ENCODE measurements at regions not wholly inside any gene's neighbourhood (a gene's known extent, or its start where the extent isn't known, plus 50 kb on each side); places are given as distances from the start of the nearest gene placed in this dataset.

GRCh38 chr10:131402771-131403650, 91.5 kb upstream of the TCERG1L start:
- Histone ChIP-seq H3K36me3 (no peaks in the 10 kb centered on the region), H3K9me3 (peaks cover 0 to 5% (median 0%) of the 10 kb centered on the region in 4 donors), H3K27me3 (no peaks in the 10 kb centered on the region), H3K4me3 (no peak overlapping the region), H3K4me1 (no peaks in the 10 kb centered on the region), H3K27ac (no peak overlapping the region)
- no peak for DNase-seq (ENCODE audit: low spot score in 2 of 2)
- no peak for TF ChIP-seq POLR2A (IDR thresholded peaks at IDR 0.05)
- no peak for TF ChIP-seq CTCF (IDR thresholded peaks at IDR 0.05)
- TF ChIP-seq EP300 (IDR thresholded peaks at IDR 0.05), result no peak
- 68 to 71% methylated on average over 36 of the region's 36 CpGs for WGBS, 2 donors

GRCh38 chr10:131403936-131404335, 92.4 kb upstream of the TCERG1L start:
- no peak overlapping the region for H3K27ac ChIP-seq
- H3K36me3 ChIP-seq, result no peaks in the 10 kb centered on the region
- TF ChIP-seq EP300 (IDR thresholded peaks at IDR 0.05), result no peak
- TF ChIP-seq POLR2A (IDR thresholded peaks at IDR 0.05), result no peak
- no peak for TF ChIP-seq CTCF (IDR thresholded peaks at IDR 0.05)
- no peak overlapping the region for H3K4me3 ChIP-seq
- H3K4me1 ChIP-seq, result no peaks in the 10 kb centered on the region
- no peak for DNase-seq (ENCODE audit: low spot score in 2 of 2)
- 79 to 80% methylated on average over 6 to 7 of the region's 7 CpGs for WGBS, 2 donors
- H3K9me3 ChIP-seq, result peaks cover 0 to 5% (median 0%) of the 10 kb centered on the region in 4 donors
- H3K27me3 ChIP-seq, result no peaks in the 10 kb centered on the region

DNA sequence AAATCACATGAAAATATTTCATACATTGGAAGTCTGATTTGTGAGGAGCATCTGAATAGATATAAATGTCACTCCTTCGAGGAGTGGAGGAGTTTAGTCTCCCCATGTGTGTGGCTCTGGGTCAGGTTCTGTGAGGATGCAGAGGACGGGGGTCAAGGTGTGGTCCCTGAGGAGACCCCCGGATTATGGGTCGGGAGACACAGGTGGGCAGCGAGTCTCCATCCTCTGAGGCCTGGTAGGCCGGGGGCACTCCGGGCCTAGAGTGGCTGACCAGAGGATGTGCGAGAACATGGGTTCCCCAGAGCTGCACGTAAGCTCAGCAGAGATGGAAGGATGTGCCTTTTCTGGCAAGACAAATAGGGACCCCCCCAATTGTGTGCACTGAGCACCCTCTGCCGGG, 93.4 kb upstream of the TCERG1L start:
- Histone ChIP-seq H3K4me3 (no peak overlapping the region), H3K4me1 (no peaks in the 10 kb centered on the region), H3K9me3 (peaks cover 0 to 5% (median 0%) of the 10 kb centered on the region in 4 donors), H3K27me3 (no peaks in the 10 kb centered on the region), H3K27ac (no peak overlapping the region), H3K36me3 (no peaks in the 10 kb centered on the region)
- DNase-seq (ENCODE audit: low spot score in 2 of 2), result no peak
- TF ChIP-seq POLR2A (IDR thresholded peaks at IDR 0.05) (no peak), EP300 (IDR thresholded peaks at IDR 0.05) (no peak), CTCF (IDR thresholded peaks at IDR 0.05) (no peak)
- WGBS, 2 donors, result 88 to 94% methylated on average over 6 to 10 of the region's 10 CpGs

- DNase-seq (ENCODE audit: low spot score in 2 of 2), result no peak
- H3K27me3 ChIP-seq, result no peaks in the 10 kb centered on the region
- H3K27ac ChIP-seq, result no peak overlapping the region
- no peak overlapping the region for H3K4me3 ChIP-seq
- TF ChIP-seq CTCF (IDR thresholded peaks at IDR 0.05) (no peak), POLR2A (IDR thresholded peaks at IDR 0.05) (no peak), EP300 (IDR thresholded peaks at IDR 0.05) (no peak)
- 89 to 95% methylated on average over 11 to 15 of the region's 17 CpGs for WGBS, 2 donors
- H3K36me3 ChIP-seq, result no peaks in the 10 kb centered on the region
- no peaks in the 10 kb centered on the region for H3K4me1 ChIP-seq
- peaks cover 0 to 5% (median 0%) of the 10 kb centered on the region in 4 donors for H3K9me3 ChIP-seq
Observed at GRCh38 chr10:131406676-131407392, 95.3 kb upstream of the TCERG1L start.

DNA sequence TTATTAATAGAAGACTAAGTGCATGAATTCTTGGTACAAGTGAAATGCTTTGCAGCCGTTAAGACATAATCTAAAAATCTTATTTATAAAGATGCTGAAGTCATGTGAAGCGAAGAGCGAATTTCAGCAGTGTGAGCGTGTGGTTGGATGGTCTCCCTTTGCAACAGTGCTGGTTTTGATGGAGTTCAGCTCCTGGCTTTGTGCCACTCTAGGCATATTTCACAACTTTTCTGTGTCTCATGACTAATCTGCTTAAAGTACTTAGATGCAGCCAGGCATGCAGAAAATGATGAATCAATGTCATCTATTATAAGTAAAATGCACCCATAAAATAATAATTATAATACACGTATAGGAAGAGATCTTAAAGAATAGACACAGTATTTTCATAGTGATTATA, 107.2 kb upstream of the TCERG1L start:
- peaks cover 0 to 10% (median 0%) of the 10 kb centered on the region in 4 donors for H3K9me3 ChIP-seq
- H3K4me1 ChIP-seq, result no peaks in the 10 kb centered on the region
- TF ChIP-seq CTCF (IDR thresholded peaks at IDR 0.05) (no peak), EP300 (IDR thresholded peaks at IDR 0.05) (no peak), POLR2A (IDR thresholded peaks at IDR 0.05) (no peak)
- H3K27ac ChIP-seq, result no peak overlapping the region
- WGBS, 2 donors, result 79 to 85% methylated on average over 5 of the region's 5 CpGs
- no peak for DNase-seq (ENCODE audit: low spot score in 2 of 2)
- no peak overlapping the region for H3K4me3 ChIP-seq
- no peaks in the 10 kb centered on the region for H3K27me3 ChIP-seq
- H3K36me3 ChIP-seq, result no peaks in the 10 kb centered on the region
